SK-N-SH (cell line): ENCODE measurements at regions not wholly inside any gene's neighbourhood (a gene's known extent, or its start where the extent isn't known, plus 50 kb on each side); places are given as distances from the start of the nearest gene placed in this dataset.

Experiments
- CTCF ChIA-PET: fragments of 300-600, 350-600 bp; formaldehyde crosslinking; extraction: SDS; loops from one replicate; lab custom pipeline; 2021; lab: Yijun Ruan, JAX
- POLR2A ChIA-PET: fragments of 350-600 bp; sonication (Branson Sonifier 250); formaldehyde crosslinking; extraction: SDS; loops from one replicate; lab custom pipeline; 2020; ENCODE audit warnings: antibody characterized with exemption, inconsistent platforms; lab: Yijun Ruan, JAX
- DNase-seq: peaks from one replicate; pipeline ENCODE4 v3.0.0; 2012
- H2AFZ ChIP-seq: fragments of 200-600 bp; sonication (generic); 2 replicates; pipeline ENCODE4 v1.8.1; 2016; ENCODE audit warnings: antibody characterized with exemption, mild to moderate bottlenecking, low read depth
- H3F3A ChIP-seq: fragments of 200-600 bp; sonication (generic); replicated peaks from 2 replicates; pipeline ENCODE3; 2016; ENCODE audit warnings: antibody characterized with exemption, mild to moderate bottlenecking; ENCODE audit not compliant: insufficient read depth
- H3K27ac ChIP-seq, 2 experiments: fragments of 200-500 bp in 1 of 2; fragments of 200-600 bp in 1 of 2; sonication (Bioruptor generic) in 1 of 2; sonication (generic), shearing (Covaris generic) in 1 of 2; 2 replicates each; pipeline versions ENCODE4 v1.5.1 to v1.6.1; 2014 to 2016; ENCODE audit warnings: low read depth in 2 of 2, inconsistent platforms in 1 of 2, low read length in 1 of 2, mild to moderate bottlenecking in 1 of 2, mixed read lengths in 1 of 2
- H3K27me3 ChIP-seq: fragments of 200-600 bp; sonication (generic), shearing (Covaris generic); 2 replicates; pipeline ENCODE4 v1.6.1; 2016; ENCODE audit warnings: mixed run types; ENCODE audit not compliant: insufficient read depth
- H3K36me3 ChIP-seq, 2 experiments: fragments of 200-500 bp in 1 of 2; fragments of 200-600 bp in 1 of 2; sonication (Bioruptor generic) in 1 of 2; sonication (generic) in 1 of 2; replicated peaks in 1 of 2; 2 replicates each; pipeline versions ENCODE3 to v1.5.1; 2014 to 2016; ENCODE audit warnings: low read length in 1 of 2, mild to moderate bottlenecking in 1 of 2; ENCODE audit not compliant: insufficient read depth in 2 of 2, control insufficient read depth in 1 of 2
- H3K4me1 ChIP-seq, 2 experiments: fragments of 200-500 bp in 1 of 2; fragments of 200-600 bp in 1 of 2; sonication (Bioruptor generic) in 1 of 2; sonication (generic), shearing (Covaris generic) in 1 of 2; 2 replicates each; pipeline versions ENCODE4 v1.5.1 to v1.6.1; 2014 to 2016; ENCODE audit warnings: low read depth in 1 of 2, low read length in 1 of 2, mixed run types in 1 of 2; ENCODE audit not compliant: insufficient read depth in 2 of 2, control insufficient read depth in 1 of 2
- H3K4me2 ChIP-seq: fragments of 200-600 bp; sonication (generic), shearing (Covaris generic); 2 replicates; pipeline ENCODE4 v1.6.1; 2017; ENCODE audit warnings: mixed run types
- H3K4me3 ChIP-seq, 2 experiments: fragments of 200-500 bp in 1 of 2; fragments of 200-600 bp in 1 of 2; sonication (Bioruptor generic) in 1 of 2; sonication (generic), shearing (Covaris generic) in 1 of 2; 2 replicates each; pipeline versions ENCODE4 v1.5.1 to v1.8.1; 2014 to 2016; ENCODE audit warnings: low read depth in 2 of 2, inconsistent platforms in 1 of 2, low read length in 1 of 2, mild to moderate bottlenecking in 1 of 2, mixed read lengths in 1 of 2, moderate library complexity in 1 of 2
- H3K79me2 ChIP-seq: fragments of 200-600 bp; sonication (generic); 2 replicates; pipeline ENCODE4 v1.8.1; 2017; ENCODE audit warnings: mild to moderate bottlenecking; ENCODE audit not compliant: insufficient read depth
- H3K9ac ChIP-seq: fragments of 200-600 bp; sonication (generic); 2 replicates; pipeline ENCODE4 v1.6.1; 2017; ENCODE audit warnings: mixed run types
- H3K9me2 ChIP-seq: fragments of 200-600 bp; sonication (generic); 2 replicates; pipeline ENCODE4 v1.6.1; 2017; ENCODE audit warnings: mixed run types
- H3K9me3 ChIP-seq: fragments of 200-600 bp; sonication (generic); 2 replicates; pipeline ENCODE4 v1.6.1; 2017; ENCODE audit warnings: mixed run types, mild to moderate bottlenecking, moderate library complexity
- H4K20me1 ChIP-seq: fragments of 200-600 bp; sonication (generic); 2 replicates; pipeline ENCODE4 v1.6.1; 2017; ENCODE audit warnings: mild to moderate bottlenecking, mixed run types; ENCODE audit not compliant: insufficient read depth
- ELF1 ChIP-seq: IDR thresholded peaks from 2 replicates; pipeline ENCODE4 v1.4.0; 2012
- EP300 ChIP-seq, 2 experiments: IDR thresholded peaks; 2 replicates each; pipeline versions ENCODE4 v1.4.0 to v1.6.1; 2012; ENCODE audit warnings: borderline replicate concordance in 1 of 2, low read depth in 1 of 2, low read length in 1 of 2
- EZH2phosphoT487 ChIP-seq: fragments of 200-600 bp; sonication (generic); IDR thresholded peaks from 2 replicates; pipeline ENCODE4 v1.6.1; 2017; ENCODE audit warnings: low read depth, mixed run types, mild to moderate bottlenecking, antibody characterized with exemption, moderate library complexity, borderline replicate concordance
- FOSL2 ChIP-seq: IDR thresholded peaks from 2 replicates; pipeline ENCODE4 v1.4.0; 2012; ENCODE audit warnings: low read depth, mild to moderate bottlenecking, moderate library complexity, borderline replicate concordance
- GABPA ChIP-seq: IDR thresholded peaks from 2 replicates; pipeline ENCODE4 v1.4.0; 2012; ENCODE audit warnings: low read depth, mild to moderate bottlenecking
- IRF3 ChIP-seq: fragments of 150-350 bp; IDR thresholded peaks from 2 replicates; pipeline ENCODE4 v1.6.1; 2016; ENCODE audit warnings: mild to moderate bottlenecking, low read depth, low read length
- NFIC ChIP-seq: IDR thresholded peaks from 2 replicates; pipeline ENCODE4 v1.4.0; 2012; ENCODE audit warnings: borderline replicate concordance
- NRF1 ChIP-seq: IDR thresholded peaks from 2 replicates; pipeline ENCODE4 v1.6.1; 2012; ENCODE audit warnings: low read depth, mild to moderate bottlenecking, low read length
- RAD21 ChIP-seq: IDR thresholded peaks from 2 replicates; pipeline ENCODE4 v1.6.1; 2012; ENCODE audit warnings: mild to moderate bottlenecking, low read length
- REST ChIP-seq: IDR thresholded peaks from 2 replicates; pipeline ENCODE4 v1.6.1; 2012; ENCODE audit warnings: mild to moderate bottlenecking, low read depth, low read length, moderate library complexity
- RFX5 ChIP-seq: IDR thresholded peaks from 2 replicates; pipeline ENCODE4 v1.6.1; 2012; ENCODE audit warnings: mild to moderate bottlenecking, improper control_type of control experiment, low read length
- RXRA ChIP-seq: IDR thresholded peaks from 2 replicates; pipeline ENCODE4 v1.4.0; 2012; ENCODE audit warnings: low read depth, mild to moderate bottlenecking, borderline replicate concordance
- SIN3A ChIP-seq: IDR thresholded peaks from 2 replicates; pipeline ENCODE4 v1.6.1; 2012; ENCODE audit warnings: low read depth, mild to moderate bottlenecking, low read length, moderate library complexity, borderline replicate concordance
- SMC3 ChIP-seq: IDR thresholded peaks from 2 replicates; pipeline ENCODE4 v1.6.1; 2012; ENCODE audit warnings: low read depth, low read length, improper control_type of control experiment
- TCF12 ChIP-seq: IDR thresholded peaks from 2 replicates; pipeline ENCODE4 v1.4.0; 2012
- TEAD4 ChIP-seq: IDR thresholded peaks from 2 replicates; pipeline ENCODE4 v1.4.0; 2012; ENCODE audit warnings: mild to moderate bottlenecking, borderline replicate concordance; ENCODE audit not compliant: insufficient read depth
- WGBS: methylation state at CpG from one replicate; pipeline ENCODE4 v1.1.6; 2017; ENCODE audit warnings: low lambda C conversion rate; 5-methylcytosine and 5-hydroxymethylcytosine counted together
- TF ChIP-seq, protein P1 (sequence below): IDR thresholded peaks from 2 replicates; pipeline ENCODE4; 2012
- TF ChIP-seq, protein P2 (sequence below): IDR thresholded peaks from 2 replicates; pipeline ENCODE4 v1.4.0; 2012; ENCODE audit warnings: low read depth

- no peak overlapping the region for H3K27ac ChIP-seq
- H3K9me2 ChIP-seq = no peaks in the 10 kb centered on the region
- POLR2A ChIA-PET = no interaction called here
- WGBS = 95% methylated on average over 4 of the region's 4 CpGs
- no peak overlapping the region for H3K9ac ChIP-seq
- H4K20me1 ChIP-seq = no peaks in the 10 kb centered on the region
- TF ChIP-seq TEAD4 (no peak), NRF1 (no peak), SMC3 (no peak), RFX5 (no peak)
- TF ChIP-seq, protein P1, sequence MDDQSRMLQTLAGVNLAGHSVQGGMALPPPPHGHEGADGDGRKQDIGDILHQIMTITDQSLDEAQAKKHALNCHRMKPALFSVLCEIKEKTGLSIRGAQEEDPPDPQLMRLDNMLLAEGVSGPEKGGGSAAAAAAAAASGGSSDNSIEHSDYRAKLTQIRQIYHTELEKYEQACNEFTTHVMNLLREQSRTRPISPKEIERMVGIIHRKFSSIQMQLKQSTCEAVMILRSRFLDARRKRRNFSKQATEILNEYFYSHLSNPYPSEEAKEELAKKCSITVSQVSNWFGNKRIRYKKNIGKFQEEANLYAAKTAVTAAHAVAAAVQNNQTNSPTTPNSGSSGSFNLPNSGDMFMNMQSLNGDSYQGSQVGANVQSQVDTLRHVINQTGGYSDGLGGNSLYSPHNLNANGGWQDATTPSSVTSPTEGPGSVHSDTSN = no peak
- peaks cover 4% of the 10 kb centered on the region for H3F3A ChIP-seq
- H3K79me2 ChIP-seq = no peaks in the 10 kb centered on the region
- H3K4me3 ChIP-seq = no peak overlapping the region
- no peaks in the 10 kb centered on the region for H3K27me3 ChIP-seq
- H3K9me3 ChIP-seq = no peaks in the 10 kb centered on the region
- no peaks in the 10 kb centered on the region for H3K36me3 ChIP-seq
- no peak for DNase-seq
- CTCF ChIA-PET = no interaction called here
- H3K4me2 ChIP-seq = no peak overlapping the region
- no peak overlapping the region for H2AFZ ChIP-seq
- H3K4me1 ChIP-seq = peaks cover 0 to 5% of the 10 kb centered on the region in 2 experiments; a peak in 2 of 4 replicates
These were observed 89.9 kb upstream of the DCN start for GRCh38 chr12:91272461-91273063.

DNA sequence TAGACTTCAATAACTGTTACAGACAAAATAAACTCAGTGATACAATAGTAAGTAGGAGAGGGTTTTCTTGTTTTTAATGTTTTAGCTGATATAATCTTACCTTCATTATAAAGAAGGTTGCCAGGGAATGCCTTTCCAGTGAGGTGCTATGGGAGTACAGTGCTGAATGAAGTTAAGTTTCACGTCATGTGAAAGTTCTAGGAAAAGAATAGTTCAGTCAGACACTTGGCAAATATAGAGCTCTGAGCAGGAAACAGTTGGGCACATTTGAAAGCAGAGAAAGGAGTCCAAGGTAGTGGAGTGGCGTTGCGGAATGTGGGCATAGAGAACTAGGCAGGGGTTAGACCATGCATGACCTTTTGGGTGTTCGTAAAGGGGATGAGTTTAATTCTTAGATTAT is 88.6 kb upstream of the DCN start:
- no peak overlapping the region for H3K4me3 ChIP-seq
- no peak overlapping the region for H2AFZ ChIP-seq
- 81% methylated on average over 4 of the region's 4 CpGs for whole genome bisulfite sequencing
- H3K27ac ChIP-seq = no peak overlapping the region
- H3K27me3 ChIP-seq = no peaks in the 10 kb centered on the region
- no peak overlapping the region for H3K9ac ChIP-seq
- H3K4me1 ChIP-seq = no peaks in the 10 kb centered on the region; a peak in 1 of 4 replicates
- CTCF ChIA-PET = no interaction called here
- H3F3A ChIP-seq = peaks cover 4% of the 10 kb centered on the region
- no peaks in the 10 kb centered on the region for H3K9me3 ChIP-seq
- H3K36me3 ChIP-seq = no peaks in the 10 kb centered on the region
- H3K4me2 ChIP-seq = no peak overlapping the region
- no peaks in the 10 kb centered on the region for H3K9me2 ChIP-seq
- no peaks in the 10 kb centered on the region for H3K79me2 ChIP-seq
- DNase-seq = no peak
- no peaks in the 10 kb centered on the region for H4K20me1 ChIP-seq
- TF ChIP-seq REST (no peak), TCF12 (no peak), SMC3 (no peak), SIN3A (no peak), EP300 (IDR thresholded peaks at IDR 0.05; ENCODE audit: borderline replicate concordance in 1 of 2, low read depth in 1 of 2, low read length in 1 of 2) (no peak), EZH2phosphoT487 (no peak), RXRA (no peak), TEAD4 (no peak), RAD21 (no peak), IRF3 (no peak), FOSL2 (no peak), RFX5 (no peak), ELF1 (no peak), NRF1 (no peak), NFIC (no peak), GABPA (no peak)
- TF ChIP-seq, protein P1 = no peak
- TF ChIP-seq, protein P2, sequence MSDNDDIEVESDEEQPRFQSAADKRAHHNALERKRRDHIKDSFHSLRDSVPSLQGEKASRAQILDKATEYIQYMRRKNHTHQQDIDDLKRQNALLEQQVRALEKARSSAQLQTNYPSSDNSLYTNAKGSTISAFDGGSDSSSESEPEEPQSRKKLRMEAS = no peak
- POLR2A ChIA-PET = no interaction called here
